ENCODE measurements at regions not wholly inside any gene's neighbourhood (a gene's known extent, or its start where the extent isn't known, plus 50 kb on each side); places are given as distances from the start of the nearest gene placed in this dataset.
A peak's percentile ranks its signal among the peaks of the same experiment; 100 is the strongest.

GRCh38 chr17:13199425-13199824, 181.6 kb upstream of the ELAC2 start:
- no peak overlapping the region for H3K27ac ChIP-seq
- no peaks in the 10 kb centered on the region for H3K36me3 ChIP-seq
- intact Hi-C loops (cut with DNase I; ENCODE audit: low total_unique reads), result no loop called here
- no peaks in the 10 kb centered on the region for H3K27me3 ChIP-seq
- no peak for DNase-seq
- H3K9me3 ChIP-seq, result no peaks in the 10 kb centered on the region
- TF ChIP-seq POLR2AphosphoS5 (IDR thresholded peaks at IDR 0.05), result no peak
- no peak for TF ChIP-seq CTCF (IDR thresholded peaks at IDR 0.05)
- no peak for TF ChIP-seq POLR2A (IDR thresholded peaks at IDR 0.05)
- no peak for TF ChIP-seq EP300 (IDR thresholded peaks at IDR 0.05)
- no peaks in the 10 kb centered on the region for H3K4me1 ChIP-seq
- no peak overlapping the region for H3K4me3 ChIP-seq

- DNase-seq, result no peak
- Histone ChIP-seq H3K36me3 (no peaks in the 10 kb centered on the region), H3K27ac (no peak overlapping the region), H3K4me1 (no peaks in the 10 kb centered on the region), H3K4me3 (no peak overlapping the region), H3K9me3 (no peaks in the 10 kb centered on the region), H3K27me3 (no peaks in the 10 kb centered on the region)
- 35 to 64% (median 44%) methylated on average over 4 of the region's 4 CpGs for WGBS, 5 donors
- intact Hi-C loops (cut with DNase I; ENCODE audit: low total_unique reads), result no loop called here
- TF ChIP-seq POLR2A (IDR thresholded peaks at IDR 0.05) (no peak), CTCF (IDR thresholded peaks at IDR 0.05) (no peak), EP300 (IDR thresholded peaks at IDR 0.05) (no peak), POLR2AphosphoS5 (IDR thresholded peaks at IDR 0.05) (no peak)
Observed at GRCh38 chr17:13197586-13197985, 179.8 kb upstream of the ELAC2 start.

GRCh38 chr17:13194887-13195286, 177.1 kb upstream of the ELAC2 start:
- Histone ChIP-seq H3K27ac (no peak overlapping the region), H3K9me3 (no peaks in the 10 kb centered on the region), H3K4me1 (no peaks in the 10 kb centered on the region), H3K36me3 (no peaks in the 10 kb centered on the region), H3K27me3 (no peaks in the 10 kb centered on the region), H3K4me3 (no peak overlapping the region)
- DNase-seq, result no peak
- WGBS, 5 donors, result 43 to 55% (median 53%) methylated on average over 2 of the region's 2 CpGs
- intact Hi-C loops (cut with DNase I; ENCODE audit: low total_unique reads), result no loop called here
- no peak for TF ChIP-seq POLR2AphosphoS5 (IDR thresholded peaks at IDR 0.05)
- no peak for TF ChIP-seq POLR2A (IDR thresholded peaks at IDR 0.05)
- no peak for TF ChIP-seq EP300 (IDR thresholded peaks at IDR 0.05)

- no peaks in the 10 kb centered on the region for H3K9me3 ChIP-seq
- intact Hi-C loops (cut with DNase I; ENCODE audit: low total_unique reads), result no loop called here
- no peak overlapping the region for H3K4me3 ChIP-seq
- TF ChIP-seq CTCF (IDR thresholded peaks at IDR 0.05) (no peak), POLR2AphosphoS5 (IDR thresholded peaks at IDR 0.05) (no peak), EP300 (IDR thresholded peaks at IDR 0.05) (no peak), POLR2A (IDR thresholded peaks at IDR 0.05) (no peak)
- peak in 1 of 2 donors; percentile 52 for DNase-seq
- H3K4me1 ChIP-seq, result peaks cover 4 to 22% (median 8%) of the 10 kb centered on the region in 4 donors
- 20 to 40% (median 26%) methylated on average over 4 of the region's 4 CpGs for WGBS, 5 donors
- no peaks in the 10 kb centered on the region for H3K36me3 ChIP-seq
- H3K27ac ChIP-seq, result peak overlapping the region; percentile 20 to 81 (median 42)
- no peaks in the 10 kb centered on the region for H3K27me3 ChIP-seq
Observed at GRCh38 chr17:13182854-13183253, 165.0 kb upstream of the ELAC2 start.

- Histone ChIP-seq H3K4me1 (peaks cover 4 to 22% (median 8%) of the 10 kb centered on the region in 4 donors), H3K27ac (peak overlapping the region; percentile 20 to 79 (median 38)), H3K4me3 (no peak overlapping the region), H3K9me3 (no peaks in the 10 kb centered on the region), H3K36me3 (no peaks in the 10 kb centered on the region), H3K27me3 (no peaks in the 10 kb centered on the region)
- peak in 1 of 2 donors; percentile 32 for DNase-seq
- TF ChIP-seq POLR2AphosphoS5 (IDR thresholded peaks at IDR 0.05), result no peak
- TF ChIP-seq POLR2A (IDR thresholded peaks at IDR 0.05), result no peak
- TF ChIP-seq CTCF (IDR thresholded peaks at IDR 0.05), result no peak
- TF ChIP-seq EP300 (IDR thresholded peaks at IDR 0.05), result no peak
- intact Hi-C loops (cut with DNase I; ENCODE audit: low total_unique reads), result no loop called here
Observed at GRCh38 chr17:13182450-13182849, 164.6 kb upstream of the ELAC2 start.

Measured in stomach (tissue), 8 donors.